GM12872 (cell line): ENCODE measurements at regions not wholly inside any gene's neighbourhood (a gene's known extent, or its start where the extent isn't known, plus 50 kb on each side); places are given as distances from the start of the nearest gene placed in this dataset.

ENCODE experiments used
- TF ChIP-seq, protein P1 (sequence below): IDR thresholded peaks from 3 replicates; pipeline ENCODE4 v1.5.1; 2011; ENCODE audit warnings: low read depth, mild to moderate bottlenecking, low read length, moderate library complexity; ENCODE audit not compliant: insufficient read depth

DNA sequence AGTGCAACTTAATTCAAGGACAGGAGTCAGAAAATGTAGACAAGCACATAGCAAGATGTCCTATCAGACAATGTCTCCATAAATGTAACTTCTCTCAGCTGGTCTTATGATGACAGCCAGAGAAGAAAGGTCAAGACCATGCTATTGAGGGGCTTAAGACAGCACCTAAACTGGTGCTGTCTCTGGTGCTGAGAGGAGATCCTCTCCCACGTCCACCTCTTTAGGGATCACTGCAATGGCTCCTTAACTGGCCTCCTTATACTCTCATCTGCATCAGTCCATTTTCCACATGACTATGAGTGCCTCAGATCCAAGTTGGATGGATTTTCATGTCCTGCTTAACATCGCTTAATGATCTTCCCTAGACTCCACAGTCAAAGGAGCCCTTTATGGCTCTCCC lies 210.6 kb downstream of the ARL4A start:
- TF ChIP-seq, protein P1, sequence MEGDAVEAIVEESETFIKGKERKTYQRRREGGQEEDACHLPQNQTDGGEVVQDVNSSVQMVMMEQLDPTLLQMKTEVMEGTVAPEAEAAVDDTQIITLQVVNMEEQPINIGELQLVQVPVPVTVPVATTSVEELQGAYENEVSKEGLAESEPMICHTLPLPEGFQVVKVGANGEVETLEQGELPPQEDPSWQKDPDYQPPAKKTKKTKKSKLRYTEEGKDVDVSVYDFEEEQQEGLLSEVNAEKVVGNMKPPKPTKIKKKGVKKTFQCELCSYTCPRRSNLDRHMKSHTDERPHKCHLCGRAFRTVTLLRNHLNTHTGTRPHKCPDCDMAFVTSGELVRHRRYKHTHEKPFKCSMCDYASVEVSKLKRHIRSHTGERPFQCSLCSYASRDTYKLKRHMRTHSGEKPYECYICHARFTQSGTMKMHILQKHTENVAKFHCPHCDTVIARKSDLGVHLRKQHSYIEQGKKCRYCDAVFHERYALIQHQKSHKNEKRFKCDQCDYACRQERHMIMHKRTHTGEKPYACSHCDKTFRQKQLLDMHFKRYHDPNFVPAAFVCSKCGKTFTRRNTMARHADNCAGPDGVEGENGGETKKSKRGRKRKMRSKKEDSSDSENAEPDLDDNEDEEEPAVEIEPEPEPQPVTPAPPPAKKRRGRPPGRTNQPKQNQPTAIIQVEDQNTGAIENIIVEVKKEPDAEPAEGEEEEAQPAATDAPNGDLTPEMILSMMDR, result no peak

DNA sequence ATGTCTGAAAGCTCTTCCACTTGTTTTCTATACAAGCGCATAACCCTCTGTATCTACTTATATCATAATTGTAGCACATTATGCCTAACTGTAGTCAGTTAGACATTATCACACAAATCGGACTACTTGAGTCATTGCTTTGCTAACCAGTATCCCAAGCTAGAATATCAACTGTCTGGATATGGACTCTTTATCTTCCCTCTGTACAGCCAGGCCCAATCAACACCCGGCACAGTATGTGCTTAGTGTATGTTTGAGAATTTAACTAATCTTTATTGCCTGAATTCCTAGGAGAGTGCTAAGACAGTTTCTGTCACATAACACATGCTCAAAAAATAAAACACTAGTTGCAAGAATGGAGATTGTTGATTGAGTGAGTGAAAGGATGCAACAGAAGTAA lies 211.2 kb downstream of the ARL4A start:
- TF ChIP-seq, protein P1, result no peak

DNA sequence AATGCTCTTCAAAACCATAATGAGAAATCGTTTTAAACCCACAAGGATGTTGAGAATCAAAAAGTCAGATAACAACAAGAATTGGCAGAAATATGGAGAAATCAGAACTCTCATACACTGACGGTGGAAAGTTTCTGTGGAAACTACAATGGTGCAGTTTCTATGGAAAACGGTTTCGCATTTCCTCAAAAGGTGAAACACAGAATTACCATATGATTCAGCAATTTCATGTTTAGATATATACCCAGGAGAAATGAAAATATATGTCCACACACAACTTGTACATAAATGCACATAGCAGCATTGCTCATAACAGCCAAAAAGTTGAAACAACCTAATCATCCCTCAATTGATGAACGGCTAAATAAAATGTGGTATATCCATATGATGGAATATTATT lies 218.2 kb downstream of the ARL4A start:
- TF ChIP-seq, protein P1, result no peak

DNA sequence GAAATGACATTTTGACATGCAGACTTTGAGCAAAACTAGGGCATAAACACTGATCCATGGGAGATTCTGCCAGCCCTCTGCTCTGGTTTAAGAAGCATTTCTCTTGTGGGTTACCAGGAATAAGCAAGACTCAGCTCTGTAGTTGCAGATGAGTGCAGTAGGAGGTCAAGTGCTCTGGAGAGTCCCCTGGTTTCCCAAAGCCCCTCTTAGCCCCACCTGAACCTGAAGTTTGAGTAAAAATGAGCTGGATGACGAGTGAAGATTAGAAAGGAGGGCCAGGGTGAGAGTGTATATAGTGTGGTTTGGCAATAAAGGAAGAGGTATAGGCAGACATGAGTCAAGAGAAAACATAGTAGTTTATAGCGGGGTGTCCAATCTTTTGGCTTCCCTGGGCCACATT lies 220.3 kb downstream of the ARL4A start:
- TF ChIP-seq, protein P1, result no peak

DNA sequence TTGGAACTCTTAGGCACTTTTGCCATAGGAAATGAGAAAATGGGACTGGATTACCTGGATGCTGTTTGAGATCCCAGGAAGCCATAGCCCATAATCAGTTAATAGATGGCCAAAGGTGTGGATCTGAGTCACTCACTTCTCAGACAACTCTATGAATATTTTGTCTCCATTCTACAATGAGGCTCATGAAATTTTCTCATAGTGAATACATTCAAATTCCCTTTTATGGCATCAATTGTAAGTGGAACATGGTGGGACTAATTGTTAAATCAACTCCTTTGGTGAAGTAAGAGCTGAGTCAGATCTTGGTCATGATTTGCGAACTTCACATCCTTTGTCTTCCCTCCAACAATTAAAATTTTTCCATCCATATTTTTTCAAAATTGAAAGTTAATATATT lies 222.1 kb downstream of the ARL4A start:
- TF ChIP-seq, protein P1, result no peak

DNA sequence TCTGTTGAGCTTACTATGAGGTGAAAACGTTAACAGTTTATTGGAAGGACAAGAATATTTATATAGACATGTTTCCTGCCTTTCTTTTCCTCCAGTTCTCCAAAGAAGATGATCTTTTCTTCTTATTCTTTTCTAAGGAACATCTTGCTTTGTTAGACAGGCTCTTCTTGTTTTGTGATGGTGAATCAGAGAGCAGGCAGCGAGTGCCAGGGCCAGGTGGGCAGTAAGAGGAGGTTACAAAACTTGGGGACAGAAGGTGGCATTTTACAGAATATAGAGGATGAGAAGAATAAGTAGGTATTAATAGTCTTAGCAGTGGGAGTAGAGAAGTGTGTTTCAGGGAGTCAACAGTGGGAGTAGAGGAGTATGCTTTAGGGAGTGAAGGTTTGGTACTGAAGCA lies 223.6 kb downstream of the ARL4A start:
- TF ChIP-seq, protein P1, result no peak

DNA sequence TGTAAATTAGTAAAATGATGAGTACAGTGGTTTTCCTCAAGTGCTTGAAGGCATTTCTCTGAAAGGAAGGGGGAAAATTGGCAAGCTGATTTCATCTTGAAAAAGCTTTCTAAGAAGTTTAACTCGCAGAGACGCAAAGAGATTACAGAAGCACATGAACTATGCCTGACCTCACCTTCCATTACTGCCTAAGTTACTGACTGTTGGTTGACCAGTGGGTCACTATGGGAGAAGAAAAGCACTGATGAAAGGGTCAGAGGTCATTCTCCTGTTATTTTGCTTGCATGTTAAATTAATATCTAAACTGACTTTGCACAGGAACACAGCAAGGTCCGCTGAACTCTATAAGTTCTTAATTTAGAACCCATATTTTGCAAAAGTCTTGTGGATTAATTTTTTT lies 225.6 kb downstream of the ARL4A start:
- TF ChIP-seq, protein P1, result no peak

DNA sequence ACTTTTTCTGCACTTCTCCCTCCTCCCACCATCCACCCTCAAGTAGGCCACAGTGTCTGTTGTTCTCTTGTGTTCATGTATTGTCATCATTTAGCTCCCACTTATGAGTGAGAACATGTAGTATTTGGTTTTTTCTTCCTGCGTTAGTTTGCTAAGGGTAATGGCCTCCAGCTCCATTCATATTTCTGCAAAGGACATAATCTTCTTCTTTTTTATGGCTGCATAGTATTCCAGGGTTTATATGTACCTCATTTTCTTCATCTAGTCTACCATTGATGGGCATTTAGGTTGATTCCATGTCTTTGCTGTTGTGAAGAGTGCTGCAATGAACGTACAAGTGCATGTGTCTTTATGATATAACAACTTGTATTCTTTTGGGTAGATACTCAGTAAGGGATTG lies 230.4 kb downstream of the ARL4A start:
- TF ChIP-seq, protein P1, result no peak
